Neural crest cell (in vitro differentiated cells): ENCODE measurements at regions not wholly inside any gene's neighbourhood (a gene's known extent, or its start where the extent isn't known, plus 50 kb on each side); places are given as distances from the start of the nearest gene placed in this dataset.

Experiments
- DNase-seq: peaks from one replicate; pipeline ENCODE4 v3.0.0; 2021; ENCODE audit warnings: low read depth, mixed read lengths, low spot score
- H3K27ac Mint-ChIP-seq: one replicate; pipeline ENCODE4 v1.8.0; 2021; ENCODE audit warnings: mild to moderate bottlenecking, mixed read lengths; ENCODE audit not compliant: unreplicated experiment
- H3K27me3 Mint-ChIP-seq: 2 replicates; pipeline ENCODE4 v1.8.0; 2021; ENCODE audit warnings: low read depth, mild to moderate bottlenecking, mixed read lengths
- H3K36me3 Mint-ChIP-seq: 2 replicates; pipeline ENCODE4 v1.8.0; 2021; ENCODE audit warnings: low read depth, mild to moderate bottlenecking, mixed read lengths
- H3K4me1 Mint-ChIP-seq: 2 replicates; pipeline ENCODE4 v1.8.0; 2021; ENCODE audit warnings: mixed read lengths
- H3K4me3 Mint-ChIP-seq: one replicate; pipeline ENCODE4 v1.8.0; 2021; ENCODE audit warnings: mild to moderate bottlenecking, mixed read lengths
- H3K9me3 Mint-ChIP-seq: 2 replicates; pipeline ENCODE4 v1.8.0; 2021; ENCODE audit warnings: mixed read lengths
- TF ChIP-seq, protein P1 (sequence below): fragments of 200-600 bp; sonication (generic); conservative IDR thresholded peaks from 2 replicates; pipeline ENCODE4 v1.5.0; 2021; ENCODE audit warnings: antibody characterized with exemption, mild to moderate bottlenecking

- DNase-seq = no peak
- Mint-ChIP-seq H3K36me3 (peaks cover 3% of the 10 kb centered on the region), H3K9me3 (peaks cover 3% of the 10 kb centered on the region), H3K27ac (no peak overlapping the region), H3K4me1 (peaks cover 28% of the 10 kb centered on the region), H3K4me3 (no peak overlapping the region), H3K27me3 (no peaks in the 10 kb centered on the region)
- TF ChIP-seq, protein P1, sequence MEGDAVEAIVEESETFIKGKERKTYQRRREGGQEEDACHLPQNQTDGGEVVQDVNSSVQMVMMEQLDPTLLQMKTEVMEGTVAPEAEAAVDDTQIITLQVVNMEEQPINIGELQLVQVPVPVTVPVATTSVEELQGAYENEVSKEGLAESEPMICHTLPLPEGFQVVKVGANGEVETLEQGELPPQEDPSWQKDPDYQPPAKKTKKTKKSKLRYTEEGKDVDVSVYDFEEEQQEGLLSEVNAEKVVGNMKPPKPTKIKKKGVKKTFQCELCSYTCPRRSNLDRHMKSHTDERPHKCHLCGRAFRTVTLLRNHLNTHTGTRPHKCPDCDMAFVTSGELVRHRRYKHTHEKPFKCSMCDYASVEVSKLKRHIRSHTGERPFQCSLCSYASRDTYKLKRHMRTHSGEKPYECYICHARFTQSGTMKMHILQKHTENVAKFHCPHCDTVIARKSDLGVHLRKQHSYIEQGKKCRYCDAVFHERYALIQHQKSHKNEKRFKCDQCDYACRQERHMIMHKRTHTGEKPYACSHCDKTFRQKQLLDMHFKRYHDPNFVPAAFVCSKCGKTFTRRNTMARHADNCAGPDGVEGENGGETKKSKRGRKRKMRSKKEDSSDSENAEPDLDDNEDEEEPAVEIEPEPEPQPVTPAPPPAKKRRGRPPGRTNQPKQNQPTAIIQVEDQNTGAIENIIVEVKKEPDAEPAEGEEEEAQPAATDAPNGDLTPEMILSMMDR = no peak
Observed at GRCh38 chr11:92523611-92524010, 299.0 kb downstream of the FAT3 start.

GRCh38 chr11:92524542-92524941 is 299.9 kb downstream of the FAT3 start:
- Mint-ChIP-seq H3K9me3 (no peaks in the 10 kb centered on the region), H3K27me3 (no peaks in the 10 kb centered on the region), H3K4me3 (no peak overlapping the region), H3K36me3 (peaks cover 3% of the 10 kb centered on the region), H3K4me1 (peaks cover 37% of the 10 kb centered on the region), H3K27ac (no peak overlapping the region)
- TF ChIP-seq, protein P1 = no peak
- no peak for DNase-seq

- peaks cover 3% of the 10 kb centered on the region for H3K36me3 Mint-ChIP-seq
- no peak overlapping the region for H3K4me3 Mint-ChIP-seq
- TF ChIP-seq, protein P1 = no peak
- no peaks in the 10 kb centered on the region for H3K9me3 Mint-ChIP-seq
- DNase-seq = no peak
- no peak overlapping the region for H3K27ac Mint-ChIP-seq
- H3K27me3 Mint-ChIP-seq = no peaks in the 10 kb centered on the region
- H3K4me1 Mint-ChIP-seq = peaks cover 54% of the 10 kb centered on the region
Observed at GRCh38 chr11:92527467-92527866, 302.8 kb downstream of the FAT3 start.

DNA sequence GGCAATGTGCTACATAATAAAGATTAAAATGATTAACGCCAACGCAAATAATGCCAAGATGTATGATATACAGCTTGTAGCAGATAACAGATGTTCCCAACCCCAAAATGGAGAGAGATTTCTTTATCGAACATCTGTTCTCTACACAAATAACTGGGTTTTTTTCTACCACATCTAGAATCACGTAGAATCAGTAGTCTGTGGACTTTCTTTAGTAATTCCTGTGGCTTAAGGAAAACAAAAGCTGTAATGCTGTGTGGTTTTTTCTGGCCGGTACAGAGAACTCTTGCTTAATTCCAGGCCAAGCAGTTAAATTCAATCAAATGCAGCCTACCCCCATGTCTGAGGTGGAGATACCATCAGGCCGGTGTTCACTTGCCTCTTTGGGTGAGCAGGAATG is 303.4 kb downstream of the FAT3 start:
- no peaks in the 10 kb centered on the region for H3K9me3 Mint-ChIP-seq
- peaks cover 3% of the 10 kb centered on the region for H3K36me3 Mint-ChIP-seq
- peaks cover 49% of the 10 kb centered on the region for H3K4me1 Mint-ChIP-seq
- no peak overlapping the region for H3K4me3 Mint-ChIP-seq
- H3K27me3 Mint-ChIP-seq = no peaks in the 10 kb centered on the region
- TF ChIP-seq, protein P1 = no peak
- no peak for DNase-seq
- no peak overlapping the region for H3K27ac Mint-ChIP-seq

DNA sequence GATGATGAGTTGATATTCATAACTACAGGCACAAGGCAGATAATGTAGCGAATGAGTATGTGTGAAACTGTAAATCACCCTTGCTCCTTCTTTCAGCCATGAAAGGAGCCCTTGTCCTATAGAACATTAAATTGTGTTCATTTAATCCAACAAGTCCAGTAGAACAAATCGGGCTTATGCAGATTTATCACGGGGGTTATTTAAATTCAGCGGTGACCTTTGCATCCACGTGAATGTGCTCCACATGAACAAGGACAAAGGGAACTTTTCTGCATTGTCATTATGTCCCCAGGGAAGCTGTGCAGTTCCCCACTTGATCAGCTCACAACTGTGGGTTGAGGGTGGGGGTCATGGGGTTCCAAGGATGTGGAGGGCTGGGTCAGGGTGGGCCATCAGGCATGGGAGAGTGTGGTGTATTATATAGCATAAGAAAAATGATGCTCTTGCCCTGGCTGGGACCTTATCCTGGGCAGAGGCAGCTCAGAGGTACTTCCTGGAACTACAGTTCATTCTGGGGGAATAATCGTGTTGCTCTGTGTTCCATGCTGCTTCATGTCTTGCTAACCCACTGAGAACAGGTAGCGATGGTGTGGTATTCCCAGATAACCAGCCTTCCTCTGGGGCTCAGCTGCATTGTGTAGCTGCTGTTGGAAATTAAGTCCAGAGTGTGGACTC is 306.6 kb downstream of the FAT3 start:
- H3K4me1 Mint-ChIP-seq = peaks cover 34% of the 10 kb centered on the region
- DNase-seq = no peak
- H3K27me3 Mint-ChIP-seq = no peaks in the 10 kb centered on the region
- TF ChIP-seq, protein P1 = no peak
- no peaks in the 10 kb centered on the region for H3K9me3 Mint-ChIP-seq
- H3K27ac Mint-ChIP-seq = peak overlapping the region; percentile 68
- no peaks in the 10 kb centered on the region for H3K36me3 Mint-ChIP-seq
- H3K4me3 Mint-ChIP-seq = no peak overlapping the region
